ENCODE measurements at regions not wholly inside any gene's neighbourhood (a gene's known extent, or its start where the extent isn't known, plus 50 kb on each side); places are given as distances from the start of the nearest gene placed in this dataset.

DNA sequence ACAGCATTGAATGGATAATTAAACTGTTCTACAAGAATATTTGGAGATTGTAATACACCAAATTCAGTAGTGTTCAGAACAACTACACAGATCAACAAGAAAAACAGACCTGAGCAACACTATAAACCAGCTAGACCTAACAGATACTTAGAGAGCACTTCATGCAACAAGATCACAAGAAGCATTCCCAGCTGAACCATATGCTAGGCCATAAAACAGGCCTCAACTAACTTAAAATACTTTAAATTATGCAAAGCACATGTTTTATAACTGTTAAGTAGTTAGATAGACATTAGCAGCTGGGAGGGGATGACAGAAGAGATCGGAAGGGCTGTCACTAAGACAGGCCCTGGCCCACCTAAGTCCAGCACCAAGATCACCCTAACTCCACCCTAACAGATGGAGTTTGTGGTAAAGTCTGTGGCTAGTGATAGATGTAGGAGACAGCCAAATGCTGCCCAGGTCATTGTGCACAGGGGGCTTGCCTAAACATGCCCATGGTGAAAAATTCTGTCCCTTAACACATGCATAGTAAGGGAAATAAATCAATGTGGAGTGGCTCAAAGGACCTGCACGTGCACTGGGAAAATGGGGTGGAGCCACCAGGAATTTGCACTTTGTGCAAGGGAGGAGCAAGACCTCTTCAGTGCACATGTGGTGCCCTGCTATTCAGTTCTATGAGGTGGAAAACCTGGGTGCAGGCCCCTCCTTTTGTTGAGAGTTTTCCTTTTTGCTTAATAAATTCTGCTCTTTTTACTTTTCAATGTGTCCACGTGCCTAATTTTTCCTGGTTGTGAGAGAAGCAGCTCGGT is 567.8 kb upstream of the NRG3 start:
- no peak for DNase-seq
- Histone ChIP-seq H3K9me3 (ENCODE audit: insufficient read depth, low read length, severe bottlenecking) (no peaks in the 10 kb centered on the region), H2AFZ (ENCODE audit: low read depth, low read length) (no peak overlapping the region)

DNA sequence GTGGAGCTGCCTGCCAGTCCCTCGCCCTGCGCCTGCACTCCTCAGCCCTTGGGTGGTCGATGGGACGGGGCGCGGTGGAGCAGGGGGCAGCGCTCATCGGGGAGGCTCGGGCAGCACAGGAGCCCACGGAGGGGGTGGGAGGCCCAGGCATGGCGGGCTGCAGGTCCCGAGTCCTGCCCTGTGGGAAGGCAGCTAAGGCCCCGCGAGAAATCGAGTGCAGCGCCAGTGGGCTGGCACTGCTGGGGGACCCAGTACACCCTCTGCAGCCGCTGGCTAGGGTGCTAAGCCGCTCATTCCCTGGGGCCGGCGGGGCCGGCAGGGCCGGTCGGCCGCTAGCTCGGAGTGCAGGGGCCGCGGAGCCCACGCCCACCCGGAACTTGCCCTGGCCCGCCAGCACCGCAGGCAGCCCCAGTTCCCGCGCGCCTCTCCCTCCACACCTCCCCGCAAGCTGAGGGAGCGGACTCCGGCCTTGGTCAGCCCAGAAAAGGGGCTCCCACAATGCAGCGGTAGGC is 565.9 kb upstream of the NRG3 start:
- Histone ChIP-seq H3K79me2 (ENCODE audit: insufficient read depth, low read length) (no peaks in the 10 kb centered on the region), H3K27ac (ENCODE audit: low read length) (no peak overlapping the region), H4K20me1 (ENCODE audit: insufficient read depth, low read length) (no peaks in the 10 kb centered on the region), H3K9me3 (ENCODE audit: insufficient read depth, low read length, severe bottlenecking) (no peaks in the 10 kb centered on the region), H3K9ac (ENCODE audit: low read depth, low read length) (no peak overlapping the region), H2AFZ (ENCODE audit: low read depth, low read length) (no peak overlapping the region), H3K4me1 (ENCODE audit: insufficient read depth, low read length) (no peaks in the 10 kb centered on the region), H3K27me3 (ENCODE audit: insufficient read depth, low read length, poor library complexity) (no peaks in the 10 kb centered on the region), H3K4me2 (ENCODE audit: insufficient read depth, low read length) (no peak overlapping the region), H3K36me3 (ENCODE audit: insufficient read depth, low read length) (no peaks in the 10 kb centered on the region), H3K4me3 (ENCODE audit: low read depth in 1 of 2, low read length in 2 of 2) (no peak overlapping the region)
- DNase-seq, result no peak
- TF ChIP-seq, protein P1, sequence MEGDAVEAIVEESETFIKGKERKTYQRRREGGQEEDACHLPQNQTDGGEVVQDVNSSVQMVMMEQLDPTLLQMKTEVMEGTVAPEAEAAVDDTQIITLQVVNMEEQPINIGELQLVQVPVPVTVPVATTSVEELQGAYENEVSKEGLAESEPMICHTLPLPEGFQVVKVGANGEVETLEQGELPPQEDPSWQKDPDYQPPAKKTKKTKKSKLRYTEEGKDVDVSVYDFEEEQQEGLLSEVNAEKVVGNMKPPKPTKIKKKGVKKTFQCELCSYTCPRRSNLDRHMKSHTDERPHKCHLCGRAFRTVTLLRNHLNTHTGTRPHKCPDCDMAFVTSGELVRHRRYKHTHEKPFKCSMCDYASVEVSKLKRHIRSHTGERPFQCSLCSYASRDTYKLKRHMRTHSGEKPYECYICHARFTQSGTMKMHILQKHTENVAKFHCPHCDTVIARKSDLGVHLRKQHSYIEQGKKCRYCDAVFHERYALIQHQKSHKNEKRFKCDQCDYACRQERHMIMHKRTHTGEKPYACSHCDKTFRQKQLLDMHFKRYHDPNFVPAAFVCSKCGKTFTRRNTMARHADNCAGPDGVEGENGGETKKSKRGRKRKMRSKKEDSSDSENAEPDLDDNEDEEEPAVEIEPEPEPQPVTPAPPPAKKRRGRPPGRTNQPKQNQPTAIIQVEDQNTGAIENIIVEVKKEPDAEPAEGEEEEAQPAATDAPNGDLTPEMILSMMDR (IDR thresholded peaks at IDR 0.05; ENCODE audit: borderline replicate concordance, extremely low read depth, low read length, poor library complexity, severe bottlenecking), result no peak
- no peak for TF ChIP-seq EZH2 (IDR thresholded peaks at IDR 0.05; ENCODE audit: borderline replicate concordance, low read depth, low read length, severe bottlenecking)
- ATAC-seq (ENCODE audit: insufficient read depth, low read depth), result no peak

More for the DNA sequence above, 567.8 kb upstream of the NRG3 start:
- H3K4me1 ChIP-seq (ENCODE audit: insufficient read depth, low read length), result no peaks in the 10 kb centered on the region
- no peak overlapping the region for H3K4me3 ChIP-seq (ENCODE audit: low read depth in 1 of 2, low read length in 2 of 2)
- no peaks in the 10 kb centered on the region for H3K79me2 ChIP-seq (ENCODE audit: insufficient read depth, low read length)
- ATAC-seq (ENCODE audit: insufficient read depth, low read depth), result no peak
- H4K20me1 ChIP-seq (ENCODE audit: insufficient read depth, low read length), result no peaks in the 10 kb centered on the region
- no peaks in the 10 kb centered on the region for H3K36me3 ChIP-seq (ENCODE audit: insufficient read depth, low read length)
- TF ChIP-seq, protein P1 (IDR thresholded peaks at IDR 0.05; ENCODE audit: borderline replicate concordance, extremely low read depth, low read length, poor library complexity, severe bottlenecking), result no peak
- no peak for TF ChIP-seq EZH2 (IDR thresholded peaks at IDR 0.05; ENCODE audit: borderline replicate concordance, low read depth, low read length, severe bottlenecking)
- no peak overlapping the region for H3K27ac ChIP-seq (ENCODE audit: low read length)
- no peak overlapping the region for H3K4me2 ChIP-seq (ENCODE audit: insufficient read depth, low read length)
- no peaks in the 10 kb centered on the region for H3K27me3 ChIP-seq (ENCODE audit: insufficient read depth, low read length, poor library complexity)
- H3K9ac ChIP-seq (ENCODE audit: low read depth, low read length), result no peak overlapping the region

DNA sequence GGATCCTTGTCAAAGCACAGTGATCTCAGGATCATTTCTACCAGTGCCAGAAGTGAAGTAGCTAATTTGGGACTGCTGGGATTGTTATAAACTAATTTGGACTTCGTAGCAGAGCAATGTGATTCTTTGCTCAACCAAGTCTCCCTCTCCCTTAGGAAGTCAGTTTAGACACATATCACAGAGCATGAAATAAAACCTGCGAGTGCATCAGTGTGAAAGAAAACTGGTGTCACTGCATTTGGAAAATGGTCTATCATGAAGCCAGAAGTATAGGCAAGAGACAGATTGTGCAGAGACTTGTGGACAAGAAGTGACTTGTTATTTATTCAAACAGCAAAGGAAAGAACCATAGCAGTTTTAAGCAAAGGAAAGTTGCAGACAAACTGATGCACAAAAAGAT is 560.5 kb upstream of the NRG3 start:
- Histone ChIP-seq H2AFZ (ENCODE audit: low read depth, low read length) (no peak overlapping the region), H3K27me3 (ENCODE audit: insufficient read depth, low read length, poor library complexity) (no peaks in the 10 kb centered on the region), H4K20me1 (ENCODE audit: insufficient read depth, low read length) (no peaks in the 10 kb centered on the region), H3K79me2 (ENCODE audit: insufficient read depth, low read length) (no peaks in the 10 kb centered on the region), H3K27ac (ENCODE audit: low read length) (no peak overlapping the region), H3K36me3 (ENCODE audit: insufficient read depth, low read length) (no peaks in the 10 kb centered on the region), H3K4me1 (ENCODE audit: insufficient read depth, low read length) (no peaks in the 10 kb centered on the region), H3K4me2 (ENCODE audit: insufficient read depth, low read length) (no peak overlapping the region), H3K9ac (ENCODE audit: low read depth, low read length) (no peak overlapping the region), H3K4me3 (ENCODE audit: low read depth in 1 of 2, low read length in 2 of 2) (no peak overlapping the region), H3K9me3 (ENCODE audit: insufficient read depth, low read length, severe bottlenecking) (no peaks in the 10 kb centered on the region)
- ATAC-seq (ENCODE audit: insufficient read depth, low read depth) (no peak), DNase-seq (no peak)
- TF ChIP-seq EZH2 (IDR thresholded peaks at IDR 0.05; ENCODE audit: borderline replicate concordance, low read depth, low read length, severe bottlenecking), result no peak
- TF ChIP-seq, protein P1 (IDR thresholded peaks at IDR 0.05; ENCODE audit: borderline replicate concordance, extremely low read depth, low read length, poor library complexity, severe bottlenecking), result no peak
